Peyer's patch (tissue), 4 donors: ENCODE measurements at regions not wholly inside any gene's neighbourhood (a gene's known extent, or its start where the extent isn't known, plus 50 kb on each side); places are given as distances from the start of the nearest gene placed in this dataset.

Experiments used
- DNase-seq, 3 donors: peaks; one replicate each; pipeline ENCODE4 v3.0.0-alpha.2; 2017 to 2019
- H3K27ac ChIP-seq, 4 donors: fragments of 200-600 bp; sonication (generic); one replicate each; pipeline ENCODE4 v1.5.1; 2016 to 2019
- H3K27me3 ChIP-seq, 2 donors: fragments of 200-600 bp; sonication (generic); one replicate each; pipeline ENCODE4 v1.5.1; 2019
- H3K36me3 ChIP-seq, 3 donors: fragments of 200-600 bp; sonication (generic); one replicate each; pipeline ENCODE4 v1.5.1; 2016 to 2019
- H3K4me1 ChIP-seq, 4 donors: fragments of 200-600 bp; sonication (generic); one replicate each; pipeline ENCODE4 v1.5.1; 2016 to 2019
- H3K4me3 ChIP-seq, 4 donors: fragments of 200-600 bp; sonication (generic); 1 replicate in 3 of 4; 2 replicates in 1 of 4; pipeline ENCODE4 v1.5.1; 2016 to 2019; ENCODE audit warnings: mild to moderate bottlenecking in 1 of 4
- H3K9me3 ChIP-seq, 4 donors: fragments of 200-600 bp; sonication (generic); one replicate each; pipeline ENCODE4 v1.5.1; 2016 to 2019; ENCODE audit warnings: mild to moderate bottlenecking in 1 of 4
- CTCF ChIP-seq, 6 experiments: fragments of 450-650 bp in 4 of 6; fragments of 200-600 bp in 2 of 6; sonication (generic) in 1 of 6; IDR thresholded peaks; one replicate each; pipeline ENCODE4 v1.5.1; 2017 to 2019; ENCODE audit warnings: antibody characterized with exemption in 6 of 6, mild to moderate bottlenecking in 3 of 6, moderate library complexity in 1 of 6
- POLR2A ChIP-seq, 2 donors: fragments of 450-650 bp; IDR thresholded peaks; one replicate each; pipeline ENCODE4 v1.5.1; 2017; ENCODE audit warnings: antibody characterized with exemption in 2 of 2, mild to moderate bottlenecking in 2 of 2, moderate library complexity in 2 of 2

- Histone ChIP-seq H3K27ac (no peak overlapping the region), H3K4me3 (no peak overlapping the region), H3K9me3 (no peaks in the 10 kb centered on the region), H3K4me1 (no peaks in the 10 kb centered on the region), H3K27me3 (no peaks in the 10 kb centered on the region), H3K36me3 (no peaks in the 10 kb centered on the region)
- TF ChIP-seq POLR2A (IDR thresholded peaks at IDR 0.05) (no peak), CTCF (IDR thresholded peaks at IDR 0.05) (no peak)
- DNase-seq, result no peak
Observed at GRCh38 chr14:28941758-28942157, 175.2 kb downstream of the FOXG1 start.

DNA sequence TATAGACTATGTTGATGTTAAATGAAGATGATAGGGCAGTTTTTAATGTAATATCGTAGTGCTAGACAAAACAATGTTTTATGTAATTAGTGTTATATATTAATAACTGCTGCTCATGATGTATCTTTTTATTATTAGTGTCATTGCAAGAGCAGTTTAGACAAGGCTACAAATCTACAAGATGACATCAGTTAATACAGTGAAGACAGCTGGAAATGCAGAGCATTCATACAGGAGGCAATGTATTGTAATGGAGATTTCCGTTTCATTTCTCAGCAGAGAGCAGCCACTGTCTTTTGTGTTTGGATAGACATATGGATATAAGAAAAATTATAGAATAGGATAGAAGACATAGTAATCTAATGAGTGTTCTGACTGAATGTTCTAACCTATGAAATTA lies 178.0 kb downstream of the FOXG1 start:
- H3K4me1 ChIP-seq, result no peaks in the 10 kb centered on the region
- H3K4me3 ChIP-seq, result no peak overlapping the region
- H3K36me3 ChIP-seq, result no peaks in the 10 kb centered on the region
- TF ChIP-seq POLR2A (IDR thresholded peaks at IDR 0.05), result no peak
- no peak for TF ChIP-seq CTCF (IDR thresholded peaks at IDR 0.05)
- no peak for DNase-seq
- no peak overlapping the region for H3K27ac ChIP-seq
- H3K9me3 ChIP-seq, result no peaks in the 10 kb centered on the region
- no peaks in the 10 kb centered on the region for H3K27me3 ChIP-seq

DNA sequence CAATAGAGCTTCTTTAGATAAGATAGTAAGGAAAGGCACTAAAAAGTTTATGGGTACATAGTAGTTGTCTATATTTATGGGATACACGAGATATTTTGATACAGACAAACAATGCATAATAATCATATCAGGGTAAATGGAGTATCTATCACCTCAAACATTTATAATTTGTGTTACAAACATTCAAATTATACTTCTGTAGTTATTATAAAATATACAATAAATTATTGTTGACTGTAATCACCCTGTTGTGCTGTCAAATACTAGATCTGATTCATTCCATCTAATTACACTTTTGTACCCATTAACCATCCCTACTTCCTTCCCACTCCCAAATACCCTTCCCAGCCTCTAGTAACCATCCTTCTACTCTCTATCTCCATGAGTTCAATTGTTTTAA lies 179.7 kb downstream of the FOXG1 start:
- H3K9me3 ChIP-seq, result no peaks in the 10 kb centered on the region
- DNase-seq, result no peak
- no peak for TF ChIP-seq POLR2A (IDR thresholded peaks at IDR 0.05)
- H3K36me3 ChIP-seq, result no peaks in the 10 kb centered on the region
- H3K27me3 ChIP-seq, result no peaks in the 10 kb centered on the region
- no peaks in the 10 kb centered on the region for H3K4me1 ChIP-seq
- H3K27ac ChIP-seq, result no peak overlapping the region
- H3K4me3 ChIP-seq, result no peak overlapping the region

- TF ChIP-seq POLR2A (IDR thresholded peaks at IDR 0.05), result no peak
- no peak for TF ChIP-seq CTCF (IDR thresholded peaks at IDR 0.05)
- Histone ChIP-seq H3K36me3 (no peaks in the 10 kb centered on the region), H3K4me1 (no peaks in the 10 kb centered on the region)
Observed at GRCh38 chr14:28949503-28949902, 182.9 kb downstream of the FOXG1 start.

DNA sequence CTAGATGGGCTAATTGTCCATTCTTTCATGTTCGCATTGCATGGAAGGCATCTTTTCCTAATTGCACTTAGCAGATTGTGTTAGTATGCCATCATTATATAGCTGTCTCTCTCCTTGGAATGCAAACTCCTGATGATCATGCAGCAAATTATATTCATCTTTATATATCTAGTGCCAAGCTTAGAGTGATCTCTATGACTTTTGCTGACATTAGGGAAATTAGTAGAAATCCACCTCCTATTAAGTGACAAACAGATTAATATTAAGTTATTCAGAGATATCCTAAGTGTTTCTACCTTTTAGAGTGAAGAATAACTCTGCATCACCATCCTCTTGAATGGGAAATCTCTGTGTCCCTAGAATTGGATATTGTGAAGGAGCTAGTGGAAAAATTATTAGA lies 185.6 kb downstream of the FOXG1 start:
- no peak for TF ChIP-seq CTCF (IDR thresholded peaks at IDR 0.05)
- TF ChIP-seq POLR2A (IDR thresholded peaks at IDR 0.05), result no peak
- no peak for DNase-seq
- Histone ChIP-seq H3K9me3 (no peaks in the 10 kb centered on the region), H3K36me3 (no peaks in the 10 kb centered on the region), H3K4me3 (no peak overlapping the region), H3K27ac (no peak overlapping the region), H3K4me1 (no peaks in the 10 kb centered on the region), H3K27me3 (no peaks in the 10 kb centered on the region)

More at GRCh38 chr14:28949503-28949902, 182.9 kb downstream of the FOXG1 start:
- DNase-seq, result no peak
- no peak overlapping the region for H3K27ac ChIP-seq
- no peaks in the 10 kb centered on the region for H3K9me3 ChIP-seq
- no peak overlapping the region for H3K4me3 ChIP-seq
- no peaks in the 10 kb centered on the region for H3K27me3 ChIP-seq

DNA sequence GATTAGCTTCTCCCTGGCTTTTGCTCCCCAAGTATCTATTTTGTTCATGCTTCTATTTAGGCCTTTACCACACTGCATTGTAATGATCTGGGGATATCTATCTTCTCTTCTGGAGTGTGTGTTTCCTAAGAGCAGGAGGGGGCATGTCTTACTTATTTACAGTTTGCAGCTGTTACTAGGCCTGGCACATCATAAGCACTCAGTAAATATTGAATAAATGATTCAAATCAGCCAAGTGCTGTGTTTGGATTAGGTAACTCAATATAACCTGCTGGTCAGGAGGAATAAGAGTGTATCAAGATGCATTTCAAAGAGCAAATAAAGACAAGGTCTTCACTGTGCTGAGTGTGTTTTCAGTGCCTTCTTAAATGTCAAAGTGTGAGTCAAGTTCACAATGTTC lies 186.1 kb downstream of the FOXG1 start:
- Histone ChIP-seq H3K36me3 (no peaks in the 10 kb centered on the region), H3K9me3 (no peaks in the 10 kb centered on the region), H3K4me1 (no peaks in the 10 kb centered on the region), H3K27ac (no peak overlapping the region), H3K27me3 (no peaks in the 10 kb centered on the region), H3K4me3 (no peak overlapping the region)
- no peak for DNase-seq
- TF ChIP-seq POLR2A (IDR thresholded peaks at IDR 0.05) (no peak), CTCF (IDR thresholded peaks at IDR 0.05) (no peak)
